RWPE2 (cell line): ENCODE measurements at regions not wholly inside any gene's neighbourhood (a gene's known extent, or its start where the extent isn't known, plus 50 kb on each side); places are given as distances from the start of the nearest gene placed in this dataset.
A peak's percentile ranks its signal among the peaks of the same experiment; 100 is the strongest.

ENCODE experiments used
- ATAC-seq: fragments of 200-7000 bp; cut with Tn5 transposase; 3 replicates; pipeline ENCODE4 v1.9.1; 2021; ENCODE audit warnings: low read depth
- DNase-seq: peaks from one replicate; pipeline ENCODE4 v3.0.0-alpha.2; 2020; ENCODE audit warnings: low spot score
- H3K27ac ChIP-seq: fragments of 450-650 bp; 2 replicates; pipeline ENCODE4 v1.5.1; 2017; ENCODE audit warnings: mild to moderate bottlenecking; ENCODE audit not compliant: poor library complexity, severe bottlenecking
- H3K27me3 ChIP-seq: fragments of 250-450 bp; sonication (Bioruptor Pico); 2 replicates; pipeline ENCODE4 v1.5.1; 2021; ENCODE audit warnings: mild to moderate bottlenecking, moderate library complexity; ENCODE audit not compliant: insufficient read depth, poor library complexity, severe bottlenecking
- H3K36me3 ChIP-seq: fragments of 250-450 bp; sonication (Bioruptor Pico); 2 replicates; pipeline ENCODE4 v1.5.1; 2020; ENCODE audit warnings: low read depth, mild to moderate bottlenecking, moderate library complexity
- H3K4me1 ChIP-seq: fragments of 250-450 bp; sonication (Bioruptor Pico); 2 replicates; pipeline ENCODE4 v1.5.1; 2021; ENCODE audit warnings: mild to moderate bottlenecking, moderate library complexity; ENCODE audit not compliant: insufficient read depth, poor library complexity, severe bottlenecking
- H3K4me3 ChIP-seq: fragments of 250-450 bp; sonication (Bioruptor Pico); 2 replicates; pipeline ENCODE4 v1.5.1; 2021; ENCODE audit warnings: mild to moderate bottlenecking, moderate library complexity; ENCODE audit not compliant: severe bottlenecking
- H3K9me3 ChIP-seq: fragments of 250-450 bp; sonication (Bioruptor Pico); 2 replicates; pipeline ENCODE4 v1.5.1; 2021; ENCODE audit warnings: mild to moderate bottlenecking, moderate library complexity; ENCODE audit not compliant: severe bottlenecking
- TF ChIP-seq, protein P1 (sequence below): fragments of 450-650 bp; IDR thresholded peaks from one replicate; pipeline ENCODE4 v1.5.1; 2017; ENCODE audit warnings: mild to moderate bottlenecking, moderate library complexity; ENCODE audit not compliant: poor library complexity, severe bottlenecking

DNA sequence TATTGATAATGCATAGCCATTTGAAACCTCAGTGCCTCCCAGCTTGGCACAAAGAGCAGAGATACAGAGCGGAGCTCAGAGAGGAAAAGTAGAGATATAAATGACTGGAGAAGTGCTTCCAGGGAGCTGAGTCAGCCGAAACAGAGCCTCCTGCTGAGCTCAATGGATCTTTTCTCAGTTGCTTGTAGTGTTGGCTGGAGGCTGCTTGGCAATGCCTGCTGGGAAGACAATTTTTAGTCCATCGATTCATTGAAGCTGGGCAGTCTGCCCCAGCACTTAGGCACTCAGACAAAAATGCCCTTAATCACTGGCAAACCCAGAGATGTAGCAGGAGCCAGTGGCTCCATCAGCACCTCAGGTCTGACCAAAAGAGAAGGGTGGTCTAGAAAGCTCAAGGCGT, 81.3 kb upstream of the SETBP1 start:
- ATAC-seq (no peak), DNase-seq (no peak)
- peaks cover 47% of the 10 kb centered on the region for H3K4me1 ChIP-seq

DNA sequence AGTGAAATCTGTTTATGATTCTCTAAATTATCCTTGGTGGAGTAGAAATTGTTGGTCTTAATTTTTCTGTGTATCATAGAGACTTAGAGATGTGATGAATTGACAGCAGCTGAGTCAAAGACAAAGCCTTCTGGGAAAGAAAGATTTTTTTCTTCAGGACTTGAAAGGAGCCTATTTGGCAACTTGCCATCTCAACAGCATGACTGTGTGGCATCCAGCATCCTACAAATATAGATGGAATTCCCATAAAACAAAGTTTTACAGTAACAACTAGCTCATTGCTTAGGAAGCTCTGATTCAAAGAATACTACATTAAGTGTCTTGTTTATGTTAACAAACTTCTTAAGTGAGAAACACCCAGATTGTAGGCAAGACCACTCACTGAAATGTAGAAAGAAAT, 79.2 kb upstream of the SETBP1 start:
- H3K27me3 ChIP-seq: no peaks in the 10 kb centered on the region
- peaks cover 36% of the 10 kb centered on the region for H3K4me1 ChIP-seq
- ATAC-seq (peak; percentile 75), DNase-seq (peak; percentile 71)
- H3K4me3 ChIP-seq: no peak overlapping the region
- TF ChIP-seq, protein P1, sequence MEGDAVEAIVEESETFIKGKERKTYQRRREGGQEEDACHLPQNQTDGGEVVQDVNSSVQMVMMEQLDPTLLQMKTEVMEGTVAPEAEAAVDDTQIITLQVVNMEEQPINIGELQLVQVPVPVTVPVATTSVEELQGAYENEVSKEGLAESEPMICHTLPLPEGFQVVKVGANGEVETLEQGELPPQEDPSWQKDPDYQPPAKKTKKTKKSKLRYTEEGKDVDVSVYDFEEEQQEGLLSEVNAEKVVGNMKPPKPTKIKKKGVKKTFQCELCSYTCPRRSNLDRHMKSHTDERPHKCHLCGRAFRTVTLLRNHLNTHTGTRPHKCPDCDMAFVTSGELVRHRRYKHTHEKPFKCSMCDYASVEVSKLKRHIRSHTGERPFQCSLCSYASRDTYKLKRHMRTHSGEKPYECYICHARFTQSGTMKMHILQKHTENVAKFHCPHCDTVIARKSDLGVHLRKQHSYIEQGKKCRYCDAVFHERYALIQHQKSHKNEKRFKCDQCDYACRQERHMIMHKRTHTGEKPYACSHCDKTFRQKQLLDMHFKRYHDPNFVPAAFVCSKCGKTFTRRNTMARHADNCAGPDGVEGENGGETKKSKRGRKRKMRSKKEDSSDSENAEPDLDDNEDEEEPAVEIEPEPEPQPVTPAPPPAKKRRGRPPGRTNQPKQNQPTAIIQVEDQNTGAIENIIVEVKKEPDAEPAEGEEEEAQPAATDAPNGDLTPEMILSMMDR: no peak
- no peaks in the 10 kb centered on the region for H3K36me3 ChIP-seq
- H3K27ac ChIP-seq: peak overlapping the region; percentile 96
- no peaks in the 10 kb centered on the region for H3K9me3 ChIP-seq

More for the DNA sequence above, 81.3 kb upstream of the SETBP1 start:
- Histone ChIP-seq H3K9me3 (no peaks in the 10 kb centered on the region), H3K4me3 (no peak overlapping the region), H3K36me3 (no peaks in the 10 kb centered on the region), H3K27ac (no peak overlapping the region), H3K27me3 (no peaks in the 10 kb centered on the region)
- TF ChIP-seq, protein P1: no peak

DNA sequence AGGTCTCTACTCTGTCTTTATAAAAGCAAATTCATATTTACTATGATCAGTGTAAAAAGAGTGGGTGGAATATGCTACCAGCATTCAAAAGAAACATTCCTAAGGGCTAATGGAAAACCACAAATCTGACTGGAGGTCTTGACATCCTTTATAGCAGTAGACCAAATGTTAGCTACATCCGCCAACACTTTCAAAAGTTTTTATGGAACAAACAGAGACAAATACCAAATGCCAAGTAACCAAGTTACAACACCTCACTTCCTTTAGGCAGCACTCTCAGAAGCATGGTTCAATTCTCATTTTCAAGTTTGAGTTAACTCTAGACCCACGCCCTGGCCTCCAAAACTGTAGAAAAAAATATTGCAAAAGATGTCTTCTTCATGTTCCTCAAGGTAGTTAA, 78.3 kb upstream of the SETBP1 start:
- H3K27me3 ChIP-seq: no peaks in the 10 kb centered on the region
- DNase-seq: no peak
- ATAC-seq: peak; percentile 79
- H3K36me3 ChIP-seq: no peaks in the 10 kb centered on the region
- peak overlapping the region; percentile 96 for H3K27ac ChIP-seq
- peaks cover 31% of the 10 kb centered on the region for H3K4me1 ChIP-seq
- no peaks in the 10 kb centered on the region for H3K9me3 ChIP-seq
- TF ChIP-seq, protein P1: no peak
- H3K4me3 ChIP-seq: no peak overlapping the region

DNA sequence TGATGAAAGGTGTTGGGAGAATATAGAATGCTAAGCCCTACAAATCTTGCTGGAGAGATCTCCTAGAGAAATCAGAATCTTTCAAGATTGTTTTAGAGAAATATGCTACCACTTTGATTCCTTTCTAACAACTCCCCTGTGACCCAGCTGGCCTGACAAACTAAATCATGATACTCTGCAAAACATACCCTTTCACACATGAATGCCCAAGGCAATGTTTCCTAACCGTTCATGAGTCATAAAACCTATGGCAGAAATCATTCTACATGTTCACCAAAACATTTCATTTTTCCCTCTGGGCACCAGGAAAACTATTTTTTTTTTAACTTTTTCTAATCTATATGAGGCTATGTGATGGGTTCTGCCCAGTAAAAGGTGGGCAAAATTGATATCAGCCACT, 77.8 kb upstream of the SETBP1 start:
- peak overlapping the region; percentile 96 for H3K27ac ChIP-seq
- DNase-seq: peak; percentile 67
- ATAC-seq: peak; percentile 70
- no peak overlapping the region for H3K4me3 ChIP-seq
- peaks cover 27% of the 10 kb centered on the region for H3K4me1 ChIP-seq
- TF ChIP-seq, protein P1: no peak
- no peaks in the 10 kb centered on the region for H3K36me3 ChIP-seq
- no peaks in the 10 kb centered on the region for H3K9me3 ChIP-seq
- no peaks in the 10 kb centered on the region for H3K27me3 ChIP-seq

DNA sequence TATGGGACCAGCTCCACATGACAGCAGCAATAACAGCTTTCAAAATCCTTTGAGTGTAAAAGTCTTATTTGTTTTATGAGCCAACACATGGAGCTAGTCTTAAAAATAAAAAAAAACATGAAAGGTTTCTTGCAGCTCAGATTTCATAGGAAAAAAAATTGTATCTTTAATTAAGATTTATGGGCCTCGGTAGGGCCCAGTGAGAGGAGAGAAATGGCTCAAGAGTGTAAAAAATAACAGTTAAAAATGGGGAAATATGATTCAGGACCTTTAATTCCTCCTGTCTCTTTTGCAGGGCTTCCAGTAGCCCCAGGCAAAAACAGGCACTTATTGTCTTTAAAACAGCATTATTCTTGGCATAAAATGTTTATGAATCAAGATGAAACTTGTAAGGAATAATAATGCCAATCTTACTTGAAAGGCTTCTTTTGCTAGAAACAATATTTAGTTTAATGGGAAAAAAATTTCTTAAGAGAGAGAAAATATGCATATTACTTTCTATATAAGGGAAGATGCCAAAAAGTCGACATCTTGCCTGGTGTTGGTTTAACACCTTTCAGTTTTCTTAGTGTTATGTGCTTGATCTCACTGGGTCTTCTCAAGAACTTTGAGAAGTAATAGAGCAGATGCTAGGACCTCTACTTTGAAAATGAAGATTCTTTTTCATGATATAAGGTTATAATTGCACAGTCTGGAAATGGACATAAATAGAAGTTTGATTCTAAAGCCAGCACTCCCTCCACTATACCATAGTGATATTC, 71.3 kb upstream of the SETBP1 start:
- peak overlapping the region; percentile 38 for H3K27ac ChIP-seq
- H3K4me3 ChIP-seq: no peak overlapping the region
- ATAC-seq (peak; percentile 82), DNase-seq (no peak)
- no peaks in the 10 kb centered on the region for H3K36me3 ChIP-seq
- H3K4me1 ChIP-seq: peaks cover 12% of the 10 kb centered on the region
- TF ChIP-seq, protein P1: no peak
- H3K9me3 ChIP-seq: no peaks in the 10 kb centered on the region
- H3K27me3 ChIP-seq: no peaks in the 10 kb centered on the region
